ENCODE measurements at regions not wholly inside any gene's neighbourhood (a gene's known extent, or its start where the extent isn't known, plus 50 kb on each side); places are given as distances from the start of the nearest gene placed in this dataset.

DNA sequence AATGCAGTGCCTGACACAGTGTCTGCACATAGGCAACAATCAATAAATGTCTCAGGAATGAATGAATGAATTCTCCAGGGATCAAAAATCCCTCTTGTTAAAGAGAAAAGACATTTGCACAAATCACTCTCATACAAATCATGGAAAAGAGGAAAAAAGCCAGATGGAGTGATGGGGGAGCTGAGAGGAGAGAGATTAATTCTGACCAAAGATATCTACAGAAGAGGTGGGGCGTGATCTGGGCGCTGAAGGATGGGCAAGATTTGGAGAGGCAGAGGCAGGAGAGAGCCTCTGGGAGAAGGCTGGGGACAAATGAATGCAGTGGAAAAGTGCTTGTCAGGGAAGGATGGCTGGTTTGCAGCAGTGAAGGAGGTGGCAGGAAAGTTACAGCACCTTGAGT is 142.9 kb upstream of the BACH2 start:
- intact Hi-C loops (cut with DNase I) = no loop called here
- DNase-seq (no peak), ATAC-seq (no peak)

DNA sequence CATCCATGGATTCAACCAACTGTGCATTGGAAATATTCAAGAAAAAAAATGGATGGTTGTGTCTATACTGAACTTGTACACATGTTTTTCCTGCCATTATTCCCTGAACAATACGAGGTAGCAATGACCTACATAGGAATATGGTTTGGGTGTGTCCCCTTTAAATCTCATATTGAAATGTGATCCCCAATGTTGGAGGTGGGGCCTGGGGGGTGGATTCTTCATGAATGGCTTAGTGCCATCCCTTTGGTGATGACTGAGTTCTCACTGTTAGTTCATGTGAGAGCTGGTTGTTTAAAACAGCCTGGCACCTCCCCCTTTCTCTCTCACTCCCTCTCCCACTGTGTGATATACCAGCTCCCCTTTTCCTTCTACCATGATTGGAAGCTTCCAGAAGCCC is 139.8 kb upstream of the BACH2 start:
- intact Hi-C loops (cut with DNase I) = no loop called here
- DNase-seq = no peak

DNA sequence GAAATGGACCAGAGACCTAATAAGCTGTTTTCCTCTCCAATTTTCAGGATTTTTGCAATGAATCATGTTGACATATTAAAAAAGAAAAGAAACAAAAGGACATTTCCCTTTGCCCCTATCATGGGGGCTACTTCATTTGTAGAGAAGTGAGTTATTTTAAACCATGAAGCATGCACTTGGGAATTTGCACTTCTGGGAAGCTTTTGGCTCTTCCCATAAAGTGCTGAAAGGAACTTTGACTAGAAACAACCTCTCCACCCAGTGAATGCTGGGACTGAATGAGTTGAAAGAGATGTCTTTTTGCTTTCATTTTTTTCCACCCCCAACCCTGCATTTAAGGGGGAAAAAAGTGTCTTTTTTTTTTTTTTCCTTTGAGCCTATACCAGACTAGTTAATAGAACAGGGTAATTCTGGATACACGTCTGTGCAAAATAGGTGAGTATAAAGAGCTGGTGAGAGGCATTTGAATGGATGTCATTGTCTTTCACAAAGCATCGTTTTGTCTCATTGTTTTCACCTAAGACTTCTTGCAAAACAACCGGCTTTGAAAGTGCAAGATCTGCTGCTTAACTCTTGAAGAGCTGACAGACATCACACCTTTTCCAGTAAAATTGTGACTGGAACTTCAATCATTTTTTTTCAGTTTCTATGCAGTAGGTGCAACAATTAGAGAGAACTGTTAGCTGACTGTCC is 138.7 kb upstream of the BACH2 start:
- intact Hi-C loops (cut with DNase I) = no loop called here
- ATAC-seq = peak in 1 of 2 donors; percentile 59
- DNase-seq = no peak

More for the DNA sequence above, 139.8 kb upstream of the BACH2 start:
- ATAC-seq = no peak

DNA sequence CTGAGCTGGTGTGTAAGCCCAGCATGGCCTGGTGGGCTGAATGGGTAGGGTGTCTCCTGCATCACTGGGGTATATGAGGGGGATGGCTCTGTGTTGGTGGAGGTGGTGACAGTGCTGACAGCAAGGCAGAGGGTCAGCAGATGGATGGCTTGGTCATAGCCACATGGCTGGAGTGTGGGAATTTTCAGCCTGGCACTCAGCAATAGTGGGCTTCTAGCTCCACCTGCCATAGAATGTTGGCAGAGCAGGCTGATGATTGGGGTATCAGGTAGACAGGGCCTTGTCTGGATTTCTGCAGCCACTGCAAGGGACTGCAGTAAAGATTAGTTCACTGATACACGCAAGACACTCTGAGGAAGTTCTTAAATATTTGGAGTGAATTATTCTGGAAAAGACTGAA is 137.5 kb upstream of the BACH2 start:
- no peak for DNase-seq
- ATAC-seq = peak in 1 of 2 donors; percentile 47
- intact Hi-C loops (cut with DNase I) = no loop called here

DNA sequence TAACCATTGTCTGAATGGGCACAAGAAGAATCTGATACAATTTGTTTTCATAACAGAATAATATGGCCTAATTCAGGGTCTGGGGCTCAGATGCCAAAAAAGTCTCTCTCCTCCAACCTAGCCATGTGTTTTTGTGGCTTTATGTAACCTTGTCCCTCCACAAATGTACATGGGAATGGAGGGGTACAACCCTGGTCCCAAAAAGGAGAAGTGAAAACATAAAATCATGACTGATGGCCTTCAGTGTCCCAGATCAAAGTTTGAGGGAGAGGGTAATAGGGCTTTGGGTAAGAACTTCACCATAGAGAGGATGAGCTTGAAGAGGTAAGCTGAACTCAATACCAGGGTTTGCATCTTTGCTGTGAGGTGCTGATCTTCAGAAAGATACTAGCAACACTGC is 136.3 kb upstream of the BACH2 start:
- intact Hi-C loops (cut with DNase I) = no loop called here
- ATAC-seq (no peak), DNase-seq (no peak)

DNA sequence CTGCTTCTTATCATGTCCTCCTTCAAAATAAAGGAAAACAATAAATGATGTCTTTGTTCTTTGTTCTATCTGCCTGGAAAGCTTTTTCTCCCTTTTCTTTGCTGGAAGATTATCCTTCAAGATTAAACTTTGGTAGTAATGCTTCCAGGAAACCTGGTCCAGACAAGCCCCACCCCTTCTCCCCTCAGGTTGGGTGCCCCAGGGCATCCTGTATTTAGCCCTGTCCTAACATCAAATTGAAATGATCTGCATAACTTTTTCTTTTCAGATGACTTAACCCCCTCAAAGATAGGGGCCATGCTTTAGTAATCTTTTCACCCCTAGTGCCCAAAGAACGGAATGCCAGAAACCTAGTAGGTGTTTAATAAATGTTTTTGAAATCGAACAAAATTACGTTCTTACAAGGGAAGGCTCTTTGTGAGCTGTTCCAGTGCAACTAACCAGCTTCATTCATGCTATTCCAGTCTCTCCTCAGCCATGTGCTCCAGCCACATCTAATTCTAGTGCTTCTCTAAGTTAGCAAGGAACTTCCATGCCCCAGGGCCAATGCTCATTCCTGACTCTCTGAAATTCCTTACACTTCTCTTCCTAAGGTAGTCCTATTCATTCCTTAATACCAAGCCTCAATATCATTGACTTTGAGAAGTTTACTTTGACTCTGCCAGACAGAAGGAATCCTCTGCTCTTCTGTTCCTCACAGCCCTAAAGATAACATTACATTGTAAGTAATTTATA is 135.6 kb upstream of the BACH2 start:
- ATAC-seq = no peak
- intact Hi-C loops (cut with DNase I) = no loop called here
- DNase-seq = no peak

DNA sequence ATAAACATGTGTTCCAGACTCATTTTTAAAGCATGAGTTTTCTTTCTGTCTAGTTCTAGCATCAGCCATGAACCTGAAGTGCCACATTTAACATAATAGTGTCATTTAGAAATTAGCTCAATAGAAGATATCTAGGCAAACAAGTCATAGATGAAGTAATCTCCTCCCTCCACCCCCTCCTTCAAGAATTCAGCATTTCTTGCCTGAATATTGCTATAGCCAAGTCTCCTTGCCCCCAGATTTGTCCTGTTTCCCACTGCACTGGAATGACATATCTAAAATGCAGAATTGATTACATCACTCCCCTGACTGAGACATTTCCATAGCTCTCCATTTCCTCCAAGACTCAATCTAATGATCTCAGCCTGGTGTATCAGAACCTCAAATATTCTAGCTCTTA is 134.9 kb upstream of the BACH2 start:
- no peak for ATAC-seq
- DNase-seq = no peak
- intact Hi-C loops (cut with DNase I) = no loop called here

DNA sequence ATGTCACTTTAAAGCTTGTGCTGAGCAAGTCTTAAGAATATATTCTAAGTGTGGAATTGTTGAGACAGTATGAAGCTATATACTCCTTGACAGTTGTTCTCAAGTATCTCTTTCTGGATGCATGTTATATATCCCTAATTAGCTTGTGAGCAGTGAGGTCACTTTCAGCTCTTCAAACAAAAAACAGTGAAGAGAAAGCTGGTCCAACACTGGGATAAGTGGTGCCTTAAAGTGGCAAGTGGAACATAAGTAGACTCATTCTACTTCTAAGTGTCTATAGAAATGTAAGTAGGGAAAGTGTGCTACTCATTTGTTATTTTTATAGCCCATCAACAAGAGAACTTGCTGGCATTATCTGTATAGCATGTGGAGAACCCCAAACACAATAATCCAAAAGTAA is 133.1 kb upstream of the BACH2 start:
- ATAC-seq (no peak), DNase-seq (no peak)
- intact Hi-C loops (cut with DNase I) = no loop called here

DNA sequence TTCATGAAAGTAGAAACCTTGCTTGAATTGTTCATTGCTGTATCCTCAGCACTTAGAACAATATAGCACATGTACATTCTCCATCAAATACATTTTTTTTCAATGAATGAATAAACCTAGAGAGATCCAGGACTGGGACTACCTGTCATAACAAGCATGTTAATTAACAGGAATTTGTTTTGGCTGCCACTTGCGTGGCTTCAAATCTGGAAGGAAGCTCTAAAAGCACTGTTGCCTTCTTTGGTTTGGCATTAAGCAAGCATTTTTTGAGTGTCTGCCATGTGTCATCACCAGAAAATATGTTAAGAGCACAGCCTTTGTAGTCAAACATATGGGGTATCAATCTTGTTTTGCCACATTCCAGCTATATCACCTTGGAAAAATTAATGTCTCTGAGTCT is 131.9 kb upstream of the BACH2 start:
- intact Hi-C loops (cut with DNase I) = no loop called here
- DNase-seq (no peak), ATAC-seq (no peak)

DNA sequence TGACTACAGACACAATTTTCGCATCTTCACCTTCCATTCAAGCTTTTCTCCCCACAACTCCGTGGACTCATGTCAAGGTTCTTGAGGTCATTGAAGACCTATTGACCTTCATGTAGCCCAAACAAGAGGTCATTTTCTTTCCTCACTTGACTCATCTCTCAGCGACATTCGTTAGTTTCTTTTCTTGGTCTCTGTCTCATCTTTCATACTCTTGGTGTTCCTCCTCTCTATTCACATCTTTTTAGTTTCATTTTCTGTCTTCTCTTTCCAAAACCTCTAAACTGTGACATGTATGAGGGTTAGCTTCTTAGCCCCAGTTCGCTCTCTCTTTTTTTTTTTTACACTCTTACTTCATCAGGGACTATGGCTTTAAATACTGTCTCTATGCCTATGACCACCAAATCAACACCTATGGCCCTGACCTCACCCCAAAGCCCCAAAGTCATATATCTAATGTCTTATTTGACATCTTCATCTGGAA is 128.6 kb upstream of the BACH2 start:
- ATAC-seq (no peak), DNase-seq (no peak)
- intact Hi-C loops (cut with DNase I) = no loop called here

DNA sequence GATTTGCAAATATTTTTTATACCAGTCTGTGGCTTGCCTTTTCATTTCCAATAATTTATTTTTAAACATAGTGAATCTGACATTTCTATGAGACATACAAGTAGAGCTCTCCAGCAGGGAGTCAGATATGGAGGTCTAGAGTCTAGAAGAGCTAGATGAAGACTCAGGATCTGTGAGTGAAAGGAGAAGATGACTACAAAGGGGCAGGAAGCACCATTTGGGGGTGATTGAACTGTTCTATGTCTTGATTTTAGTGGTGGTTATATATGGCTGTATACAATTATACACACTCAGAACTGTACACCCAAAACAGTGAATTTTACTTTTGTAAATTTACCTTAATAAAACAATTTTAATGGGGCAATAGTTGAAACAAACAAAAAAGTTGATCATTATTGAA is 127.9 kb upstream of the BACH2 start:
- DNase-seq (no peak), ATAC-seq (no peak)
- intact Hi-C loops (cut with DNase I) = no loop called here

DNA sequence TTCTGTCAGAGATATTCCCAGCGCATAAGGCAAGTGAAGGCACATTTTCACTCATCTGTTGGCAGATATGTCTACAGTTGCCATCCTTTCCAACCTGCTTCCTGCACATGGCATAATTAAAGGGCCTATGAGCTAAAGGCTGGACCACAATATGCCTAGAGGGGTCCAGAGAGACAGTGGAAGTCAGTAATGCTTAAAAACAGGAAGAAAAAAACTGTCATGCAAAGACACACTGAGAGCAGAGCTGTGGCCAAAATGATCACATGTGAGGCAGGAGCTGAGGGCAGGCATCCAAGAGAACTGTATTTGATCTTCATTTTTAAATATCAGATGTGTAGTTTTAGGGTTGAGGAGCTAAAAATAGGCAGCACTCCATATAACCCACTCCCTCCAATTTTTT is 125.0 kb upstream of the BACH2 start:
- DNase-seq (no peak), ATAC-seq (no peak)
- intact Hi-C loops (cut with DNase I) = no loop called here

DNA sequence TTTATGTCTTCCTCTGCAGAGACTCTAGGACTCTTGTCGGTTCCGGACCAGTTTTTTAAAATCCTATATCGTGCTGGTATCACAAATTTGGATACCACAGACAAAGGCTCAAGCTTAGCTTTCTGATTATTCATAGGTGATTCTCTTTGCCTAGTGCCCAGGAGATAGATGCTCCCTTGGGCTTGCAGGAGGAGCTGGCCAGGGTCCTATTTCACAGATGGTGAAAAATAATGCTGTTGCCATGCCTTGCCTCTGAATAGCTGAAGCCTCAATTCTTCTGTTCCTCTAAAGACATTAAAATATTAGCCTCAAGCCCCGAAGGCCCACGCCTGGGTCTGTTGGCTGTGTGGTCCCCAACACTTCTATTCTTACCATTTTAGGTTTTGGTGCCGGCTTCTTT is 123.9 kb upstream of the BACH2 start:
- ATAC-seq (no peak), DNase-seq (no peak)
- intact Hi-C loops (cut with DNase I) = no loop called here

DNA sequence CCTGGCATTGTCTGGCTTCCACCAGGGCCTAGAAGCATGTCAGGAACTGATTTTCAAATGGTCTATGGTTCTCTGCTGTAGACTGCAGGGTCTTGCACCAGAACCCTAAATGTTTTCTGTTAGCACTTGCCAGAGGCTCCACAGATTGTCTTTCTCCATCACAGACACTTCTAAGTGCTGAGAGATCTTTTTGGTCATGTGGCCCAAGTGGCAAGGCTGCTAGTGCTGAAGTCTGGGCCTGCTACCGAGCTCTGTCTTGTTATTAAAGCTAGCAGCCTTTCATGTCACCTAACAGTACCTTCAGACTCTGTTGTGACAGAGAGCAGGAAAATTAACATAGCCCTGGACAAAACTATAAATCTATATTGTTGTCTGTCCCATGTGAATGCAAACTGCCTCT is 120.7 kb upstream of the BACH2 start:
- intact Hi-C loops (cut with DNase I) = no loop called here
- DNase-seq (no peak), ATAC-seq (peak; percentile 38 to 45)

DNA sequence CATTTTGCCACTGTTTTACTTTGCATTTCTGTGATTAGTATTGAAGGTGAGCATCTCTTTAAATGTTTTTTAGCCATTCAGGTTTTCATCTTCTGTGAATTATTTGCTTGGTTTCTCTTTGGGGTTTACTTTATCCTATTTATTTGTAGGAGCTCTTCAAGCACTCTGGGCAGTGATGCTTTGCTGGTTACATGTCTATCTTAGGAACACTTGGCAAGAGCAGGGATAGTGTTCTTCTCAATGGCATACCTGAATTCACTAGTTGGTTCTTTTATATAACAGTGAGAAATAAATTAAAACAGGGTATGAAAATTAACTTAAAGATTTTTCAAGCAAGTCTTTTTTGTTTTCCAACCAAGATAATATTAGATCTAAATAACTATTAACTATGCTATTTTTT is 119.7 kb upstream of the BACH2 start:
- intact Hi-C loops (cut with DNase I) = no loop called here
- ATAC-seq (no peak), DNase-seq (no peak)

DNA sequence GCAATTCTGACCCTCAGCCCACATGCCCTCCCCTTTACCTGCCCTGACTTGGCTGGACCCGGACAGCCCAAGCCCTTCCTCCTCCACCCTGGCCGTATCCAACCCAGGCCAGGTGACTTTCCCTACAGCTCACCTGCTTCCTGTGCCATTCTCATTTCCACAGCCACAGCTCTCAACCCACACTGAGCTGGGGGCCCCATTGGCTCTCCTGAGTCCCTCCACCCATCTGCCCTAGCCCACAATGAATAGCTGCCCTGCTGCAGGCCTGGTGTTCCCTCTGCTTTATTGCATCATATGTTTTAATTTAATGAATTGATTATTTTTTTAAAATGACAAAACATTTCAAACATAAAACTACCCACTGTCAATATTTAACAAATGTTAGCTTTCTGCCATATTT is 118.5 kb upstream of the BACH2 start:
- ATAC-seq (no peak), DNase-seq (no peak)
- intact Hi-C loops (cut with DNase I) = no loop called here

DNA sequence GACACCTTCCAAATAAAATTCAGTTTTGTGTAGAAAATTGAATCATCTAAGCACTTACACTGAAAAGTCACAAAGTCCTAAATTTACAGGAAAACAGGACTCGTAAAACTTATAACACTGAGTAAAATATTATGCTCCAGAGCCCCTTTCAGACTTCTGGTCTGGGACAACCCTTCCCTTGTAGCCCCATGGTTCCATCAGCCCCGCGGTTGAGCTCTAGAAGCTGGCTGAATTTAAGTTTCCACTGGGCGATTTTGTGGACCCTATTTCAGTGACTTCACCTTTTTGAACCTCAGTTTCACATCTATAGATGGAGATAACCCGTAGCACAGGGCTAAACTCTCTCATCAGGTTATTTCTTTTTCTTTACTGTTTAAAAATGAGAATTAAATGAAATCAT is 117.7 kb upstream of the BACH2 start:
- ATAC-seq (no peak), DNase-seq (no peak)
- intact Hi-C loops (cut with DNase I) = no loop called here

DNA sequence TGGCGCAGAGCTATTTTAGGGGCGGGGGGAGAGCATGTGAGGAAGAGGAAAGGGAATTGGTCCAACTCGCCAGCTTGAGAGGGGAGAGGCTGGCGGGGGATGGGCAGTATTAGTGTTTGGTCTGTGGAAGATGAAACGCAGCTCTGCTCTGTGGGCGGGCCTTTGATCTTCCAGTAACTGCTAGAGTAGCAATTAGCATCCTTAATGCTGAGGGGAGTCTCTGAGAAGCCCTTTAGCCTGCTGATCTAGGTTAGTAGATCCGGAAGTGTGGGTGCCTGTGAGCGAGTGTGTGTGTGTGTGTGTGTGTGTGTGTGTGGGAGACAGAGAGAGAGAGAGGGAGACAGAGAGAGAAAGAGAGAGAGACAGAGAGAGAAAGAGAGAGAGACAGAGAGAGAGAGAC is 117.2 kb upstream of the BACH2 start:
- ATAC-seq = peak; percentile 55 to 78
- intact Hi-C loops (cut with DNase I) = no loop called here
- DNase-seq = peak; percentile 39

DNA sequence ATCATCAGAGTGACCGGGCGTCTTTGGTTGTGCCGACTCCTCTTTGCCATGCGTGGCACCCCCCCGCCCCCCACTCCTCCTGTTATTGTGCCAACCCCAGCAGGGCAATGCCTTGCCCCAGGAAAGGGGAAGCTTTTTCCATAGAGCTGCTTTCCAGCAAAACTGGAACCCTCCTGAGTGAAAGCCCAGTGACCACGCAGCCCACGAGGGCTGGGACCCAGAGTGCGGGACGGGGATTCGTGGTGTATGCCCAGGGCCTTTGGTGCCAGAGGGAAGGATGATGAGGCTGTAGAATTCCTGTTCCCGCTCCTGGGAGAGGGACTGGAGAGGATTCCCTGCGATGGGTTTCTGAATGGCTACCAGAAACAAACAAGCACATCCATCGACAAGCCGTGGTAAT is 116.8 kb upstream of the BACH2 start:
- ATAC-seq (no peak), DNase-seq (no peak)
- intact Hi-C loops (cut with DNase I) = no loop called here

DNA sequence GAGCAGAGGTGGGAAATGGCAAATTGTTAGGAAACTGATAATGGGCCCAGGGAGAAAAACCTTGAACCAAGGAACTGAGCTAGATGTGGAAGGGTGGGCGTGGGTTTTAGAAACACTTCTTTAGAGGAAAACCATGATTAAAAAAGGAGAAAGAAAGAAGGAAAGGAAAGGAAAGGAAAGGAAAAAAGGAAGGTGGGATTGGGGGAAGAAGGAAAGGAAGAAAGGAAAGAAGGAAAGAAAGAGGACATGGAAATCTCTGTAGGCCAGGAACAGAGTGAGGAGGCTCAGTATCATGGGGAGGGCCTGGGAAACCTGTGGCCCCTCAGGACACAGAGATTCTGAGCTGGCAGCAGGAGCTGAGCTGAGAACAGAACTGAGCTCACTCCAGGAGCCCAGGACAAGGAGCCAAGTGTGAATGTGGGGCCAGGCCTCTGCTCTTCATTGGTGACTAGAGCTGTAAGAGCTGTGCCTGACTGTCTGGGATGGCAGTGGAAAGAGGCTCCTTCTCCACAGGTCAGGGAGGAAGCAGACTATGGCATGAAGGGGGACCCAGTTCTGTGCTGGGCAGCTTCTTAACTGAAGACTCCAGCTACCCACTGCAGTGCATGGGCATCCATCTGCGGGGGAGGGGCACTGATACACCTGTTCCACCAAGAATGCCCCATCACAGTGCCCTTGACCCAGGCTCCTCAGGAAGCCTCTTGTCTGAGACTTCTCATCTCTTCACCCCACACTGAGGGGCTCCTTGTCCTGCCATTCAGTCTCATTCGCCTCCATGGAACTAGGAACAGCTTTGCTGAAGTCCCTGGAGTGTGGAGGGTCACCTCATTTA is 116.1 kb upstream of the BACH2 start:
- ATAC-seq = no peak
- intact Hi-C loops (cut with DNase I) = no loop called here
- no peak for DNase-seq
